Stimulated activated naive B cell treated with anti-CD40 and anti-IgM and Interleukin-4, amounts not matched to agents 10 μg/mL and 1 μg/mL and 100 μg/mL, for 72 hours (primary cell): ENCODE measurements at regions not wholly inside any gene's neighbourhood (a gene's known extent, or its start where the extent isn't known, plus 50 kb on each side); places are given as distances from the start of the nearest gene placed in this dataset.

Experiments used
- ATAC-seq, 2 donors: fragments of 150-1000 bp; cut with Tn5 transposase; replicated peaks; 2 replicates each; pipeline ENCODE4 v1.10.0; 2021; ENCODE audit warnings: moderate library complexity in 1 of 2
- DNase-seq: peaks from one replicate; pipeline ENCODE4 v3.0.0; 2021
- H3K27ac Mint-ChIP-seq: one replicate; pipeline ENCODE4 v1.8.0; 2022; ENCODE audit warnings: mild to moderate bottlenecking, mixed read lengths
- H3K27me3 Mint-ChIP-seq, 2 donors: one replicate each; pipeline ENCODE4 v1.8.0; 2022; ENCODE audit warnings: mixed read lengths in 2 of 2
- H3K36me3 Mint-ChIP-seq, 2 donors: one replicate each; pipeline ENCODE4 v1.8.0; 2022; ENCODE audit warnings: mixed read lengths in 2 of 2, mild to moderate bottlenecking in 1 of 2
- H3K4me1 Mint-ChIP-seq, 2 donors: one replicate each; pipeline ENCODE4 v1.8.0; 2022; ENCODE audit warnings: mixed read lengths in 2 of 2, mild to moderate bottlenecking in 1 of 2
- H3K4me3 Mint-ChIP-seq, 2 donors: one replicate each; pipeline ENCODE4 v1.8.0; 2022; ENCODE audit warnings: mild to moderate bottlenecking in 2 of 2, mixed read lengths in 2 of 2, moderate library complexity in 1 of 2
- H3K9me3 Mint-ChIP-seq, 2 donors: one replicate each; pipeline ENCODE4 v1.8.0; 2022; ENCODE audit warnings: mixed read lengths in 2 of 2, mild to moderate bottlenecking in 1 of 2

DNA sequence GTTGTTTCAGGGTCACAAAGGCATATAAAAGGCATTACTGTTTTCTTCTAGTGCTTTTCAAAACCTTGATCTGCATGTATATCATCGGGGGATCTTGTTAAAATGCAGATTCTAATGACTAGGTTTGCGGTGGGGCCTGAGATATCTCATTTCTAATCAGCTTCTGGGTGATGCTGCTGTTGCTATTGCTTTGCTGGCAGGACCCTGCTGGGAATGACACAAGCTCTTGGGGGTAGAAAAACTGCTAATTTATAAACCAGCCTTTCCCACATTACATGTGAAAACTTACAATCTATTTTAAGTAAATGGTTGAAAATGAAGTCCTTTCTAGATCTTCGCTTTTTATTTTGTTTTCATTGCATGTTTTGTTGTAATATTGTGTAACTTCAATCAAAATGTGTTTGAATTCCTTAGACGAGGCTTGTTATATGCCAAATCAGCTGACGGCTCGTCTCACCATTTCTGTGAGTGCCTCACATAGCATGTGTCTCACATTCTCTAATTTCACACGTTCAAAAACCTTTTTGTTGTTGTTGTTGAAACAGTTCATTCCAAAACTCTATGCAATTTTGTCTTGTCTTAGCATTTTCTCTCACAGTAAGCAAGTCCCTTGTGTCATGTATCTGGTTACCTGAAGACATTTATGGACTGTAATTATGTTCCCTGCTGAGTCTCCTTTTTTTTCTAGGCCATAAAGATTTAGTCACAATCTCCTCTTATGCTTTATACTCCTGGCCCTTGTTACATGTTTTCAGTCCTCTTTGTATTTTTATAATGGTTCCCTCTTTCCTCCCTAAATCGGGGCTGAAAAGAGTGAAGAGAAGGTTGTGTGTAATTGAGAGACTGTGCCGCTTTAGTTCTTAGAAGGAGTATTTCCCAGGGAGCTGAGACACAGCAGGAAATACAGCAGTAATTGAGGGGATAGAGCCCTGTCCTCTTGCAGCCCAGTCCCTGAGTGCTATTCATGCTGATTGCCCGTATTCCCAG lies 521.0 kb upstream of the SEMA6A start:
- no peak overlapping the region for H3K4me3 Mint-ChIP-seq
- H3K4me1 Mint-ChIP-seq: no peaks in the 10 kb centered on the region
- no peak overlapping the region for H3K27ac Mint-ChIP-seq
- peaks cover 4 to 7% of the 10 kb centered on the region in 2 donors for H3K9me3 Mint-ChIP-seq
- no peaks in the 10 kb centered on the region for H3K27me3 Mint-ChIP-seq
- ATAC-seq (no peak), DNase-seq (no peak)
- no peaks in the 10 kb centered on the region for H3K36me3 Mint-ChIP-seq

- no peaks in the 10 kb centered on the region for H3K27me3 Mint-ChIP-seq
- H3K4me3 Mint-ChIP-seq: no peak overlapping the region
- ATAC-seq (no peak), DNase-seq (no peak)
- H3K9me3 Mint-ChIP-seq: peaks cover 4 to 7% of the 10 kb centered on the region in 2 donors
- no peak overlapping the region for H3K27ac Mint-ChIP-seq
- H3K4me1 Mint-ChIP-seq: no peaks in the 10 kb centered on the region
- no peaks in the 10 kb centered on the region for H3K36me3 Mint-ChIP-seq
Measured at GRCh38 chr5:117094114-117094815, 519.6 kb upstream of the SEMA6A start.

- Mint-ChIP-seq H3K9me3 (peaks cover 4 to 7% of the 10 kb centered on the region in 2 donors), H3K27me3 (no peaks in the 10 kb centered on the region), H3K4me3 (no peak overlapping the region), H3K36me3 (no peaks in the 10 kb centered on the region), H3K4me1 (no peaks in the 10 kb centered on the region), H3K27ac (no peak overlapping the region)
- ATAC-seq: no peak
- DNase-seq: no peak
Measured at GRCh38 chr5:117093653-117094052, 519.0 kb upstream of the SEMA6A start.

DNA sequence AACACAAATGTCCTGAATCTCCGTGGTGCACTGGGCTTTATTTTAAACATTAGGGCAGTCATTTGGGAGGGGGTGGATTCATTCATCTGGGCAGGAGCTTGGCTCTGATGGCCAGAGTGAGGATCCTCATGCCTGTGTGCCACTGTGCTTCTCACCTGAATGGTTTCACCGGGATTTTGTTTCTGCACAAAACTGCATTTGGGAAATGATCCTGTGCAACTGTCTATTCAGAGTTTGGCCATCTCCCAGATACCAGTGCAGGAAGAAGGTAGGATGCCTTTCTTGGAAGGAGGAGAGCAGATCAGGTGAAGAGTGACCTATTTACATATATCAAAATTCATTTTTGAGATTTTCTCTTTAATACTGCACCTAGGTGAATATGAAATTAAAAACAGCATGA lies 514.4 kb upstream of the SEMA6A start:
- ATAC-seq: no peak
- Mint-ChIP-seq H3K36me3 (no peaks in the 10 kb centered on the region), H3K4me1 (no peaks in the 10 kb centered on the region), H3K27ac (no peak overlapping the region), H3K27me3 (no peaks in the 10 kb centered on the region), H3K9me3 (no peaks in the 10 kb centered on the region), H3K4me3 (no peak overlapping the region)
- DNase-seq: no peak

DNA sequence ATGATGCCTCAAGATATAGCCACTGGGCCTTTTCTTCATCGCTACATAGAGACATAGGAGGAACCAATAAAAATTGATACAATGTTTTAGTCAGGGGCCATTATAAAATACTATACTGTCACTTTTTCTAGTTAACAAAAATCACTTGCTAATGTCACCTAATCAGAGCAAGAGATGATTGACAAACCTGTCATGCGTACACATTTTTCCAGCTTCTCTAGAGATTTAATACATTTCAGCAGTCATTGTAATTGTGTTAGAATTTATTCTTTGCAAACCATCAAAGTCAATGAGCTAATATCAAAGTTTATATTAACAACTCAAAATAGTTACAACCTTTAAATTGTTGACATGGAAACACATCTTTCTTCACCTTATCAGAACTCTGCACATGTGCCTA lies 513.6 kb upstream of the SEMA6A start:
- no peaks in the 10 kb centered on the region for H3K4me1 Mint-ChIP-seq
- H3K27ac Mint-ChIP-seq: no peak overlapping the region
- H3K36me3 Mint-ChIP-seq: no peaks in the 10 kb centered on the region
- no peaks in the 10 kb centered on the region for H3K9me3 Mint-ChIP-seq
- H3K4me3 Mint-ChIP-seq: no peak overlapping the region
- ATAC-seq (no peak), DNase-seq (no peak)
- no peaks in the 10 kb centered on the region for H3K27me3 Mint-ChIP-seq

- Mint-ChIP-seq H3K4me1 (no peaks in the 10 kb centered on the region), H3K4me3 (no peak overlapping the region), H3K27ac (no peak overlapping the region), H3K27me3 (no peaks in the 10 kb centered on the region), H3K9me3 (no peaks in the 10 kb centered on the region), H3K36me3 (no peaks in the 10 kb centered on the region)
- no peak for ATAC-seq
- no peak for DNase-seq
Measured at GRCh38 chr5:117084067-117084466, 509.4 kb upstream of the SEMA6A start.

- H3K36me3 Mint-ChIP-seq: no peaks in the 10 kb centered on the region
- H3K27ac Mint-ChIP-seq: no peak overlapping the region
- ATAC-seq (no peak), DNase-seq (no peak)
- H3K9me3 Mint-ChIP-seq: no peaks in the 10 kb centered on the region
- H3K27me3 Mint-ChIP-seq: no peaks in the 10 kb centered on the region
- H3K4me1 Mint-ChIP-seq: no peaks in the 10 kb centered on the region
- H3K4me3 Mint-ChIP-seq: no peak overlapping the region
Measured at GRCh38 chr5:117082977-117083376, 508.4 kb upstream of the SEMA6A start.

DNA sequence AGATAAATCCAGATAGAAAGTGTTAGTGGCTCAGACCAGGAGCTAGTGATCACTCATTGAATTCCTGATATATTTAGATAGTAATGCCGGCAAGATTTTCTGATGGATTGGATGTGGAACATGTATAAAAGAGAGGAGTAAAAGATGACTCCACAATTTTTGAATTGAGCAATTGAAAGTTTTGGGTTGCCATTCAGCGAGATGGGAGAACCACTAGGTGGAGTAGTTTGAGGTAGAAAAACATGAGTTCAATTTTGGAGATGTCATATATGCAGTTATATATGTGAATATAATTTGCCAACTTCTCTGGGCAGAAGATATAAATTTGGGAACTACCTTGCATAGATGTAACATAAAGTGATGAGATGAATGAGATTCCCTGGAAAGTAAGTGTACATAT lies 502.5 kb upstream of the SEMA6A start:
- no peak for DNase-seq
- Mint-ChIP-seq H3K36me3 (no peaks in the 10 kb centered on the region), H3K4me3 (no peak overlapping the region), H3K27ac (no peak overlapping the region), H3K27me3 (no peaks in the 10 kb centered on the region), H3K9me3 (peaks cover 0 to under 1% of the 10 kb centered on the region in 2 donors), H3K4me1 (no peaks in the 10 kb centered on the region)
- ATAC-seq: no peak

- Mint-ChIP-seq H3K36me3 (no peaks in the 10 kb centered on the region), H3K27ac (no peak overlapping the region), H3K4me3 (no peak overlapping the region), H3K9me3 (peaks cover 6 to 13% of the 10 kb centered on the region in 2 donors), H3K27me3 (no peaks in the 10 kb centered on the region), H3K4me1 (no peaks in the 10 kb centered on the region)
- DNase-seq (no peak), ATAC-seq (no peak)
Measured at GRCh38 chr5:117072439-117072838, 497.8 kb upstream of the SEMA6A start.

GRCh38 chr5:117065800-117066199 lies 491.2 kb upstream of the SEMA6A start:
- no peak for ATAC-seq
- no peaks in the 10 kb centered on the region for H3K36me3 Mint-ChIP-seq
- no peaks in the 10 kb centered on the region for H3K27me3 Mint-ChIP-seq
- no peaks in the 10 kb centered on the region for H3K4me1 Mint-ChIP-seq
- H3K27ac Mint-ChIP-seq: no peak overlapping the region
- peaks cover 0 to 3% of the 10 kb centered on the region in 2 donors for H3K9me3 Mint-ChIP-seq
- DNase-seq: no peak
- H3K4me3 Mint-ChIP-seq: no peak overlapping the region

DNA sequence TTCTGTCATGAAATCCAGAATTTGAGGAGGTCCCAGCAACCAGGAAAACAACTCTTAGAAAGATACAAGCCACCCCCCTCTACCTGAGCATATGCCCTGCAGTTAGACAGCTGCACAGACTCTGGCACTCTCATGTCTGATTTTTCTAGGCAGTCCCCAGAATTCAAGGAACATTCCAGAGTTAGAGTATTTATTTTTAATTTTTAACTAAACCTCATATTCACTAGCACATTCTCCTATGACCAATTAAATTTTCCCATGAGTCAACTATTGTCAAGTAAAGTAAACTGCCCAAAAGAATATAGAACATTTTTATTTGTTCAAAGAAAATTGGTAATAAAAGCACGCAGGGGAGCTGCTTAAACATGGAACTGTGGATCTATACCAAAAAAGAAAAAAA lies 490.5 kb upstream of the SEMA6A start:
- no peak for DNase-seq
- H3K9me3 Mint-ChIP-seq: peaks cover 0 to 3% of the 10 kb centered on the region in 2 donors

GRCh38 chr5:117060099-117060498 lies 485.5 kb upstream of the SEMA6A start:
- H3K27ac Mint-ChIP-seq: no peak overlapping the region
- no peaks in the 10 kb centered on the region for H3K9me3 Mint-ChIP-seq
- no peak overlapping the region for H3K4me3 Mint-ChIP-seq
- DNase-seq (no peak), ATAC-seq (no peak)
- H3K36me3 Mint-ChIP-seq: no peaks in the 10 kb centered on the region
- no peaks in the 10 kb centered on the region for H3K27me3 Mint-ChIP-seq
- H3K4me1 Mint-ChIP-seq: no peaks in the 10 kb centered on the region

More for the DNA sequence above, 490.5 kb upstream of the SEMA6A start:
- Mint-ChIP-seq H3K4me1 (no peaks in the 10 kb centered on the region), H3K27me3 (no peaks in the 10 kb centered on the region), H3K4me3 (no peak overlapping the region), H3K27ac (no peak overlapping the region), H3K36me3 (no peaks in the 10 kb centered on the region)
- no peak for ATAC-seq

DNA sequence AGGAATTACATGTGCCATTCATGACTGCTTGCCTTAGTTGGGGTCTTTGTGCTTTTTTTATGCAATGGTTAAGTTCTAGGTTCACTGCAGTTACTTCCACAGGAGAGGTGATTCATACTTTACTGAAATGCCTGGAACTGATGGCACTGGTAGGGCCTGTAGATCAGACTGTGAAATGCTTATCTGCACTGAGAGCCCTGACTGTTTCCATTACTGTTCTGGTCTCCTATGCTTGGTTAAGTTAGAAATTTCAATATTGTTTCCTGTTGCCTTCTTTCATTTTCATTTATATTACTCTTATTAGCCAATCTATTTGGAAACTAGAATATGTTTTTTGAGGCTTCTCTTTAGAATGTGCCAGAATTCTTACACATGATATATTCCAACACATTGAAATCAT lies 484.1 kb upstream of the SEMA6A start:
- no peak for ATAC-seq
- no peak for DNase-seq
- no peaks in the 10 kb centered on the region for H3K27me3 Mint-ChIP-seq
- no peaks in the 10 kb centered on the region for H3K4me1 Mint-ChIP-seq
- no peaks in the 10 kb centered on the region for H3K36me3 Mint-ChIP-seq
- no peak overlapping the region for H3K4me3 Mint-ChIP-seq
- no peak overlapping the region for H3K27ac Mint-ChIP-seq
- H3K9me3 Mint-ChIP-seq: no peaks in the 10 kb centered on the region

DNA sequence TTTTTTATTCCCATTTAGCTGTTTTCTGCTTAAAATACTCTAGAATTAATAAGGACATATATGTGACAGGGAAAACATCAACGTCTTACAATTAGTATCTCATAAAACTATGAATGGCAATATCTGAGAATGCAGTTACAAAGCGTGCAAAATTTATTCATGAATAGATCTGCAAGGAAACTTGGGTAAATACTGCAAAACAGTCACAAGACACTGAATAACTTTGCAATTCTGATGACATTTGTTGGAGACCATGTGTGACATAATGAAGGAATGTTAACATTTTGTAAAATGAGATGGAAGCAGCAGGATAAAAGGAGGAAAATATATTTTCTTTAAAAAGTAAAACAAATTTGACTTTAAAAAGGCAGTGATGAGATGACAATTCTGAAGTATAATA lies 480.9 kb upstream of the SEMA6A start:
- no peak for DNase-seq
- H3K4me1 Mint-ChIP-seq: no peaks in the 10 kb centered on the region
- no peak overlapping the region for H3K4me3 Mint-ChIP-seq
- peaks cover 1 to 7% of the 10 kb centered on the region in 2 donors for H3K9me3 Mint-ChIP-seq
- no peak overlapping the region for H3K27ac Mint-ChIP-seq
- no peaks in the 10 kb centered on the region for H3K27me3 Mint-ChIP-seq
- no peak for ATAC-seq
- H3K36me3 Mint-ChIP-seq: no peaks in the 10 kb centered on the region

DNA sequence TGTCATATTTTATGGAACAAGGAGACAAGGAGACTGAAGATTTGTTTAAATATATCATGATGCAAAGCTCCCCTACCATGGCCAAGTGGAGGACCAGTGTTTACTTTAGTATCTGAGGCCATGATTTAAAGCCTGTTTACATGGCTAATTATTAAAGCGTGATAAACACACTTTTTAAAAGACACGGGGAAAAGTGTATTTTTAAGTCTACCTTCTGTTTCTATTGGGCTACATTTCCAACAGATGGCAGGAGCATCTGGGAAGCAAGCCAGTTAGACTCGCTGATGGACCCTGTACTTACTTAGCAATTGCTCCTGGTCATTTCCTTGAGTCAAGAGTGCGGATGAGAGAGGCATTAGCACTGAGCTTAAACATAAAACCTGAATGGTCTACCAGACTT lies 480.3 kb upstream of the SEMA6A start:
- Mint-ChIP-seq H3K27me3 (no peaks in the 10 kb centered on the region), H3K9me3 (peaks cover 2 to 8% of the 10 kb centered on the region in 2 donors), H3K27ac (no peak overlapping the region), H3K4me1 (no peaks in the 10 kb centered on the region), H3K4me3 (no peak overlapping the region), H3K36me3 (no peaks in the 10 kb centered on the region)
- DNase-seq: no peak
- ATAC-seq: no peak
